Panc1 (cell line): ENCODE measurements at regions not wholly inside any gene's neighbourhood (a gene's known extent, or its start where the extent isn't known, plus 50 kb on each side); places are given as distances from the start of the nearest gene placed in this dataset.

Source experiments
- ATAC-seq: fragments of 200-7000 bp; cut with Tn5 transposase; 2 replicates; pipeline ENCODE4 v1.9.1; 2020; ENCODE audit warnings: mild to moderate bottlenecking, moderate library complexity
- BruUV-seq: library from RNA; stranded (reverse); fragments of 400-500 nt; replicated peaks from 2 replicates; lab custom pipeline; 2021; lab: Mats Ljungman, UMichigan
- CTCF ChIA-PET: fragments of 300-600 bp; sonication (Branson Sonifier 250); formaldehyde crosslinking; loops from one replicate; lab custom pipeline; 2022; ENCODE audit warnings: antibody characterized with exemption; lab: Charles Lee
- POLR2A ChIA-PET: fragments of 300-600 bp; sonication (Branson Sonifier 250); formaldehyde crosslinking; loops from one replicate; lab custom pipeline; 2022; ENCODE audit warnings: antibody characterized with exemption; lab: Charles Lee
- DNase-seq: peaks from one replicate; pipeline ENCODE4 v3.0.0-alpha.2; 2010; ENCODE audit warnings: low read depth, low spot score
- H3K27ac ChIP-seq: 2 replicates; pipeline ENCODE4 v1.5.1; 2011; ENCODE audit warnings: mild to moderate bottlenecking, low read length, inconsistent platforms
- H3K27me3 ChIP-seq: fragments of 200-500 bp; sonication (Bioruptor generic); 2 replicates; pipeline ENCODE4 v1.6.0; 2014; ENCODE audit warnings: low read length, inconsistent platforms; ENCODE audit not compliant: control insufficient read depth, insufficient read depth
- H3K36me3 ChIP-seq: fragments of 200-500 bp; sonication (Bioruptor generic); 2 replicates; pipeline ENCODE4 v1.5.1; 2014; ENCODE audit warnings: inconsistent platforms, mild to moderate bottlenecking, low read length, moderate library complexity; ENCODE audit not compliant: control insufficient read depth, insufficient read depth
- H3K4me1 ChIP-seq: 2 replicates; pipeline ENCODE4 v1.5.1; 2011; ENCODE audit warnings: inconsistent platforms, mild to moderate bottlenecking, low read length, moderate library complexity; ENCODE audit not compliant: control insufficient read depth, insufficient read depth
- H3K4me3 ChIP-seq, 2 experiments: 2 replicates each; pipeline ENCODE4 v1.5.1; 2011 to 2012; ENCODE audit warnings: low read depth in 2 of 2, low read length in 2 of 2, mild to moderate bottlenecking in 2 of 2, inconsistent platforms in 1 of 2, moderate library complexity in 1 of 2
- H3K9me3 ChIP-seq: fragments of 200-500 bp; sonication (Bioruptor generic); 2 replicates; pipeline ENCODE4 v1.5.1; 2014; ENCODE audit warnings: low read depth, mild to moderate bottlenecking, inconsistent platforms, low read length, moderate library complexity; ENCODE audit not compliant: control insufficient read depth, insufficient read depth
- CTCF ChIP-seq: fragments of 450-650 bp; IDR thresholded peaks from 2 replicates; pipeline ENCODE4 v1.5.1; 2017; ENCODE audit warnings: mild to moderate bottlenecking
- POLR2AphosphoS5 ChIP-seq: IDR thresholded peaks from 2 replicates; pipeline ENCODE4 v1.6.1; 2012; ENCODE audit warnings: mild to moderate bottlenecking, low read depth, low read length, moderate library complexity
- REST ChIP-seq, 2 experiments: IDR thresholded peaks; 2 replicates each; pipeline ENCODE4 v1.6.1; 2011 to 2012; ENCODE audit warnings: low read depth in 2 of 2, control low read depth in 1 of 2, low read length in 1 of 2, mild to moderate bottlenecking in 1 of 2, moderate library complexity in 1 of 2; ENCODE audit not compliant: insufficient read depth in 1 of 2
- SIN3A ChIP-seq: IDR thresholded peaks from 2 replicates; pipeline ENCODE4 v1.6.1; 2012; ENCODE audit warnings: low read depth, mild to moderate bottlenecking, low read length, moderate library complexity, borderline replicate concordance; ENCODE audit not compliant: insufficient read depth
- TCF7L2 ChIP-seq: IDR thresholded peaks from 2 replicates; pipeline ENCODE4 v1.6.1; 2011; ENCODE audit warnings: mild to moderate bottlenecking, low read depth, low read length, inconsistent platforms
- in situ Hi-C: cut with HindIII; loops from 2 replicates; pipeline ENCODE4 v1.10.0; 2016; ENCODE audit warnings: low sequenced_read_pairs, low pct_unique_long_range_greater_than_20kb
- intact Hi-C: fragments of 100-400 bp; cut with micrococcal nuclease; formaldehyde crosslinking; loops from one replicate; pipeline ENCODE4 v1.10.0; 2022; ENCODE audit not compliant: unreplicated experiment

- intact Hi-C loops: no loop called here
- no peaks in the 10 kb centered on the region for H3K9me3 ChIP-seq
- H3K4me1 ChIP-seq: no peaks in the 10 kb centered on the region
- no peak overlapping the region for H3K27ac ChIP-seq
- H3K4me3 ChIP-seq: no peak overlapping the region
- ATAC-seq (no peak), DNase-seq (no peak)
- TF ChIP-seq POLR2AphosphoS5 (no peak), TCF7L2 (no peak), REST (IDR thresholded peaks at IDR 0.05; ENCODE audit: insufficient read depth in 1 of 2, low read depth in 2 of 2, low read length in 1 of 2) (no peak), CTCF (no peak), SIN3A (no peak)
- no TSS peak for BruUV-seq
- CTCF ChIA-PET: no interaction called here
- POLR2A ChIA-PET: no interaction called here
- H3K27me3 ChIP-seq: no peaks in the 10 kb centered on the region
- no peaks in the 10 kb centered on the region for H3K36me3 ChIP-seq
- in situ Hi-C loops: no loop called here
Observed at GRCh38 chr17:68131456-68131855, 95.9 kb downstream of the KPNA2 start.

GRCh38 chr17:68133346-68134045, 98.0 kb downstream of the KPNA2 start:
- no peak for TF ChIP-seq POLR2AphosphoS5
- TF ChIP-seq REST (IDR thresholded peaks at IDR 0.05; ENCODE audit: insufficient read depth in 1 of 2, low read depth in 2 of 2, low read length in 1 of 2): no peak
- no peak for TF ChIP-seq SIN3A
- TF ChIP-seq TCF7L2: no peak
- no peak for TF ChIP-seq CTCF
- BruUV-seq: no TSS peak
- CTCF ChIA-PET: no interaction called here
- ATAC-seq: no peak
- POLR2A ChIA-PET: no interaction called here
- no peaks in the 10 kb centered on the region for H3K27me3 ChIP-seq
- no peak overlapping the region for H3K27ac ChIP-seq
- H3K4me3 ChIP-seq: no peak overlapping the region
- intact Hi-C loops (no loop called here), in situ Hi-C loops (no loop called here)
- no peak for DNase-seq
- no peaks in the 10 kb centered on the region for H3K36me3 ChIP-seq
- no peaks in the 10 kb centered on the region for H3K9me3 ChIP-seq
- H3K4me1 ChIP-seq: no peaks in the 10 kb centered on the region
